Caco-2 (cell line): ENCODE measurements at regions not wholly inside any gene's neighbourhood (a gene's known extent, or its start where the extent isn't known, plus 50 kb on each side); places are given as distances from the start of the nearest gene placed in this dataset.

Source experiments
- BruUV-seq: library from RNA; stranded (reverse); fragments of 400-500 nt; replicated peaks from 2 replicates; lab custom pipeline; 2021; lab: Mats Ljungman, UMichigan
- CTCF ChIA-PET: fragments of 300-600 bp; sonication (Branson Sonifier 250); formaldehyde crosslinking; loops from one replicate; lab custom pipeline; 2022; ENCODE audit warnings: antibody characterized with exemption; lab: Charles Lee
- POLR2A ChIA-PET: fragments of 300-600 bp; sonication (Branson Sonifier 250); formaldehyde crosslinking; loops from one replicate; lab custom pipeline; 2022; ENCODE audit warnings: antibody characterized with exemption; lab: Charles Lee
- DNase-seq, 2 experiments: peaks; one replicate each; pipeline versions ENCODE4 v3.0.0 to v3.0.0-alpha.2; 2020 to 2022
- H3K27me3 ChIP-seq: replicated peaks from 2 replicates; pipeline ENCODE4 v1.6.0; 2011; ENCODE audit warnings: low read length; ENCODE audit not compliant: control insufficient read depth, insufficient read depth
- H3K36me3 ChIP-seq: 2 replicates; pipeline ENCODE4 v1.5.1; 2011; ENCODE audit warnings: low read length; ENCODE audit not compliant: control insufficient read depth, insufficient read depth
- H3K4me1 ChIP-seq: fragments of 250-450 bp; sonication (Bioruptor Pico); 2 replicates; pipeline ENCODE4 v1.5.1; 2020; ENCODE audit warnings: mild to moderate bottlenecking
- H3K4me3 ChIP-seq: 2 replicates; pipeline ENCODE4 v1.5.1; 2011; ENCODE audit warnings: low read depth, mild to moderate bottlenecking, control low read depth, low read length
- H3K9me3 ChIP-seq: fragments of 250-450 bp; sonication (Bioruptor Pico); 2 replicates; pipeline ENCODE4 v1.5.1; 2020; ENCODE audit warnings: mild to moderate bottlenecking, moderate library complexity
- H3K27ac Mint-ChIP-seq: one replicate; pipeline ENCODE4 v1.8.0; 2022; ENCODE audit warnings: mixed read lengths; ENCODE audit not compliant: unreplicated experiment
- H3K27me3 Mint-ChIP-seq: one replicate; pipeline ENCODE4 v1.8.0; 2022; ENCODE audit warnings: mixed read lengths; ENCODE audit not compliant: insufficient read depth, unreplicated experiment
- H3K36me3 Mint-ChIP-seq: one replicate; pipeline ENCODE4 v1.8.0; 2022; ENCODE audit warnings: mild to moderate bottlenecking, mixed read lengths; ENCODE audit not compliant: insufficient read depth, unreplicated experiment
- H3K4me1 Mint-ChIP-seq: one replicate; pipeline ENCODE4 v1.8.0; 2022; ENCODE audit warnings: low read depth, mixed read lengths; ENCODE audit not compliant: unreplicated experiment
- H3K4me3 Mint-ChIP-seq: one replicate; pipeline ENCODE4 v1.8.0; 2022; ENCODE audit warnings: mild to moderate bottlenecking, moderate library complexity, mixed read lengths; ENCODE audit not compliant: unreplicated experiment
- H3K9me3 Mint-ChIP-seq: one replicate; pipeline ENCODE4 v1.8.0; 2022; ENCODE audit warnings: mixed read lengths; ENCODE audit not compliant: unreplicated experiment
- CTCF ChIP-seq, 2 experiments: fragments of 200-600 bp in 1 of 2; IDR thresholded peaks; 1 replicate in 1 of 2; 2 replicates in 1 of 2; pipeline versions ENCODE4 v1.5.1 to v1.8.0; 2011 to 2022; ENCODE audit warnings: antibody characterized with exemption in 1 of 2, control low read depth in 1 of 2, inconsistent platforms in 1 of 2, low read depth in 1 of 2, low read length in 1 of 2, mild to moderate bottlenecking in 1 of 2, moderate library complexity in 1 of 2; ENCODE audit not compliant: insufficient read depth in 1 of 2, severe bottlenecking in 1 of 2, unreplicated experiment in 1 of 2
- intact Hi-C: fragments of 100-400 bp; cut with micrococcal nuclease; formaldehyde crosslinking; loops from one replicate; pipeline ENCODE4 v1.10.0; 2022; ENCODE audit not compliant: unreplicated experiment

GRCh38 chr5:130729541-130729940 is 435.5 kb downstream of the HINT1 start:
- Histone ChIP-seq H3K4me1 (no peaks in the 10 kb centered on the region), H3K4me3 (no peak overlapping the region), H3K36me3 (no peaks in the 10 kb centered on the region), H3K27me3 (no peaks in the 10 kb centered on the region), H3K9me3 (peaks cover 9% of the 10 kb centered on the region; the same call in 1 of the 2 replicates)
- ChIA-PET POLR2A (no interaction called here), CTCF (no interaction called here)
- Mint-ChIP-seq H3K36me3 (no peaks in the 10 kb centered on the region), H3K9me3 (peaks cover 10% of the 10 kb centered on the region), H3K27me3 (no peaks in the 10 kb centered on the region), H3K4me3 (no peak overlapping the region), H3K4me1 (no peaks in the 10 kb centered on the region), H3K27ac (no peak overlapping the region)
- TF ChIP-seq CTCF (IDR thresholded peaks at IDR 0.05; ENCODE audit: insufficient read depth in 1 of 2, low read depth in 1 of 2, low read length in 1 of 2, severe bottlenecking in 1 of 2, unreplicated experiment in 1 of 2): no peak
- intact Hi-C loops: no loop called here
- BruUV-seq: no TSS peak
- DNase-seq: no peak

- Mint-ChIP-seq H3K4me1 (no peaks in the 10 kb centered on the region), H3K36me3 (no peaks in the 10 kb centered on the region), H3K27me3 (no peaks in the 10 kb centered on the region), H3K9me3 (peaks cover 10% of the 10 kb centered on the region), H3K4me3 (no peak overlapping the region), H3K27ac (no peak overlapping the region)
- Histone ChIP-seq H3K27me3 (no peaks in the 10 kb centered on the region), H3K36me3 (no peaks in the 10 kb centered on the region), H3K4me1 (no peaks in the 10 kb centered on the region), H3K4me3 (no peak overlapping the region), H3K9me3 (peaks cover 9% of the 10 kb centered on the region; the same call in 1 of the 2 replicates)
- BruUV-seq: no TSS peak
- TF ChIP-seq CTCF (IDR thresholded peaks at IDR 0.05; ENCODE audit: insufficient read depth in 1 of 2, low read depth in 1 of 2, low read length in 1 of 2, severe bottlenecking in 1 of 2, unreplicated experiment in 1 of 2): no peak
- ChIA-PET POLR2A (no interaction called here), CTCF (no interaction called here)
- intact Hi-C loops: no loop called here
- DNase-seq: no peak
Observed at GRCh38 chr5:130727830-130728229, 437.2 kb downstream of the HINT1 start.

GRCh38 chr5:130724658-130725057 is 440.4 kb downstream of the HINT1 start:
- no peak for DNase-seq
- Mint-ChIP-seq H3K9me3 (no peaks in the 10 kb centered on the region), H3K4me1 (no peaks in the 10 kb centered on the region), H3K36me3 (no peaks in the 10 kb centered on the region), H3K27ac (no peak overlapping the region), H3K27me3 (no peaks in the 10 kb centered on the region), H3K4me3 (no peak overlapping the region)
- Histone ChIP-seq H3K4me3 (no peak overlapping the region), H3K4me1 (no peaks in the 10 kb centered on the region), H3K36me3 (no peaks in the 10 kb centered on the region), H3K27me3 (no peaks in the 10 kb centered on the region), H3K9me3 (no peaks in the 10 kb centered on the region)
- no peak for TF ChIP-seq CTCF (IDR thresholded peaks at IDR 0.05; ENCODE audit: insufficient read depth in 1 of 2, low read depth in 1 of 2, low read length in 1 of 2, severe bottlenecking in 1 of 2, unreplicated experiment in 1 of 2)
- POLR2A ChIA-PET: no interaction called here
- no TSS peak for BruUV-seq
- intact Hi-C loops: loop anchor here (5.0 kb wide), 1 partner anchor 283 kb away; no protein-coding TSS in a partner anchor
- CTCF ChIA-PET: no interaction called here
